GM19351 (cell line): ENCODE measurements at regions not wholly inside any gene's neighbourhood (a gene's known extent, or its start where the extent isn't known, plus 50 kb on each side); places are given as distances from the start of the nearest gene placed in this dataset.
"Not testable (repeated sequence)": the region's sequence is repeated elsewhere in the genome, so short reads cannot be mapped to it uniquely, and the experiment has no call there.

Experiments used
- ATAC-seq: cut with Tn5 transposase; IDR thresholded peaks from one replicate; pipeline ENCODE4 v1.9.1; 2021; ENCODE audit warnings: mild to moderate bottlenecking, moderate library complexity; ENCODE audit not compliant: unreplicated experiment

DNA sequence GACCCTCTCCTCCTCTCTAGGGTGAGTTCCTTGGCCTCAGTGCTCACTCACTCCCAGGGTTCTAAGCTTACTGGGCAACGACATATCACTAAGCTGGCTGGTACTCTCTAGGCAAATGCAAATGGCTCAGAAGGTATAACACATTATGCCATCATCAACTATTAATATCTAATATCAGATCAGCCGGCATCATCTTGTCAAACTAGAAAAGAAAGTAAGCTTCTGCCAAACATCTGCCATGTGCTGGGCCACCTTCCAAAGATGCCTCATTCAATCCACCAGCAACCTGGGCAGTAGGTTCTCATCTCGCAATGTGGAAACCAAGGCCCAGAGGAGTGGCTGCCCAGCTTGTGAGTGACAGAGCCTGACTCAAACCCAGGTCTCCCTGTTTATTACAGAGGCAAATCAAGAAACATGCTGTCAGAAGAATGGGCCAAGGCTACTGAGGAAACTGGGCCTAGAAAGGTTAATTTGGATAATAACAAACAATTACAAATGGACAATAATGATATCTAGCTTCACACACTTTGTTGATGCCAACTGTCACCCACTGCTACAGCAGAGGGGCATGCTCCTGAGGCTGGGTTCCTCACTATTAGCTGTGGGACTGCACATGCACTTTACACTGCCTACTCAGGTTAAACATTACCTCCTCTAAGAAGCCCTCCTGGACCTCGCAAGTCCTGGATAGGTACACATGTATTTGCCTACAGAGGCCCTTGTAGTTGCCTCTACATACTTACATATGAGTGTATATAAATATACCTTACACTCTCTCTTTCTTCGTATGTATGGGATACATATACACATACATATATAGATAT is 183.3 kb upstream of the JUN start:
- no peak for ATAC-seq

DNA sequence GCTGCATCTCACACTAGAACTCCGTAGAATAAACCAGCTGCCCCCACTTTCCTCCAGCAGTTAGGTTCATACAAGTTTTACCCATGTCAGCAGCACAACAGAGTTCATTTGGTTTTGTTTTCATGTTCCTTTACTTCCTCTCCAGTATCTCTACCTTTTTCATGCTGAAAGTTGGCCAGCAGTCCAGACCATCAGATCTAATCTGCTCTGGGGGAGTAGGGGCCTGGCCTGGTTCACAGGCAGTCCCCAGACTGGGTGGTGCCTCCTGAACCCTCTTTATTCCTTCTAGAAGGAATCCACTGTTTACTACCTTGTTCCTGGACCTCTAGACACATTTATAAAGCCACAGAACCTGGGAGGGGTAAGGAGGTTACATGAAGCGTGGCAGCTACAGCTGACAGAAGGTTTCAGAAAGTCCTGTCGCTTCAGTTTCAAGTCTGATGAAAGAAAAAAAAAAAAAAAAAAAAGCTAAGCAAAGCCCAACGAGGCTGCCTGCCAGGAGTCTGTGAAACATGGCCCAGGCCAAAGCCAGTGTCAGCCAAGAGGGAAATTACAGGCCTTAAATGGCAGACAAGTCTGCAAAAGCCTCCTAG is 184.6 kb upstream of the JUN start:
- ATAC-seq: peak; percentile 86

- ATAC-seq: not testable (repeated sequence)
Measured at GRCh38 chr1:58969176-58969575, 185.3 kb upstream of the JUN start.

DNA sequence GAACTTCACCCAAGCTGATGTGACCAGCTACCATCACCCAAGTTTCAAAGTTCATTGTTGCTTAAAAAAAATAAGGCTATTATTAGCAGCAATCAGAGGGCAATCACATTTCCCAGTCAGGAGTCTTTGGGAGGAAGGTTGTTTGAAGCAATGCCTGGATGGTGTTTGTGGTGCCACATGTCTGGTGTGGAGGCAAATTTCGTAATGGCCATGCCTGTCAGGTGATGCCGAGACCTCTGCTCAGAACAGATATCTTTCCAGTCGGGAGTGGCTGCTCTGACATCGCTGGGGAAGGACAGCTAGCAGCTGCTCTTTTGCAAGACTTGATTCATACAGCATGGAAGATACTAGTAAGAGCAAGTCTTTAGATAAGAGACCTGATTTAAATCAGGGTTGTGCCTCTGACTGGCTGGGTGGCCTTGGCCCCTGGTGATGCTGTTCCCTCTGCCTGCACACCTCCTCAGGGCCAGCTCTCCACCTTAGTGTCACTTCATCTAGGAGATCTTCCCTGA is 187.8 kb upstream of the JUN start:
- no peak for ATAC-seq

DNA sequence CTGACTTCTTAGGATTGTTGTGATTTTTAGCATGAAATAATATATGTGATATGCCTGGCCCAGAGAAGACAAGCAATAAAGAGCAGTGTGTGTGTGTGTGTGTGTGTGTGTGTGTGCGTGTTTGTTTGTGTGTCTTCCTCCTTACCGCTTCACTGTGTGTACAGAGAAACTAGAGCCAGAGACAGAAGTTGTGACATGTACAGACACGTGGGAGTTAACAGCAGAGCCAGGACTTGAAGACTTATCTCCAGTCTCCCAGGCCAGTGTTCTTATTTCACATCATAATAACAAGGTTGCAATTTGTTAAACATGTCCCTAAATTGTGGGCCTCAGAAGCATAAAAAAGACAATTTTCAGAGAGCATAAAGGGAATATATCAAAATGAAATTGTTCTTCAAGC is 192.0 kb upstream of the JUN start:
- no peak for ATAC-seq

- ATAC-seq: no peak
Measured at GRCh38 chr1:58976294-58976693, 192.4 kb upstream of the JUN start.

DNA sequence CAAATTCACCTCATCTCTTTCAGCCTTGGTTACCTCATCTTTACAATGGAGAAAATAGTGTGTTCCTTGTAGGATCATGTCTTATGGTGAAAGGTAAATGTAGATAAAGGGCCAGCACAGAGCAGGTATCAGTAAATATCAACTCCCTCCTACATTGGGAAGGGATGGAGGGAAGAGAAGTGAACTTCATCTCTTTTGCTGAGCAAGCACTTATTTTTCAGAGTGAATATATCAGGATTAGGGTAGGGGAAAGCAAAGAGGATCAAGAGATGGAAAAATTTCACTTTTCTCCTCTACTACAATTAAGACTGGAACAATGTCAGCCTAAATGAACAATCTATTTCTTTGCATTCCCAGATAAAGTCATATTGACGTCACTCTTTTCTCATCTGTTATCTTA is 193.8 kb upstream of the JUN start:
- no peak for ATAC-seq

- no peak for ATAC-seq
Measured at GRCh38 chr1:58978096-58978495, 194.2 kb upstream of the JUN start.

DNA sequence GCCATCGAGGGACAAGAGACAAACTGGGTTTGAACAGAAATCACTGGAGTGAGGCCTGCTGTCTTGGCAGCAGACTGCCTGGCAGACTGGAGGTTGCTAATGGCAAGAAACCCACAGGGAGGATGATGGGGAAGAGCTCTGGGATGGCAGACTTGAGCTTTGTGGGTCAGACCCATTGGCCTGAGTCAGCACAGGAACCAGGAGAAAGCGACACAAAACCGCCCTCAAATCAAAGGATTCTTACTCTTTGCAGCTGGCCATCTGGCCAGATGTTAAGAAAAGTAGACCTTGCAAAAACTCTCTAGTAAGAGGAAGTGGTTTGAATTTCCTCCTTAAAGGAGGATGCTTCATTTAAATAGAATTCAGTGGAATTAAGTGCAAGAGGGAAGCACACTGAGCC is 195.2 kb upstream of the JUN start:
- no peak for ATAC-seq

- no peak for ATAC-seq
Measured at GRCh38 chr1:58979677-58980076, 195.8 kb upstream of the JUN start.

- no peak for ATAC-seq
Measured at GRCh38 chr1:58981392-58981791, 197.5 kb upstream of the JUN start.

DNA sequence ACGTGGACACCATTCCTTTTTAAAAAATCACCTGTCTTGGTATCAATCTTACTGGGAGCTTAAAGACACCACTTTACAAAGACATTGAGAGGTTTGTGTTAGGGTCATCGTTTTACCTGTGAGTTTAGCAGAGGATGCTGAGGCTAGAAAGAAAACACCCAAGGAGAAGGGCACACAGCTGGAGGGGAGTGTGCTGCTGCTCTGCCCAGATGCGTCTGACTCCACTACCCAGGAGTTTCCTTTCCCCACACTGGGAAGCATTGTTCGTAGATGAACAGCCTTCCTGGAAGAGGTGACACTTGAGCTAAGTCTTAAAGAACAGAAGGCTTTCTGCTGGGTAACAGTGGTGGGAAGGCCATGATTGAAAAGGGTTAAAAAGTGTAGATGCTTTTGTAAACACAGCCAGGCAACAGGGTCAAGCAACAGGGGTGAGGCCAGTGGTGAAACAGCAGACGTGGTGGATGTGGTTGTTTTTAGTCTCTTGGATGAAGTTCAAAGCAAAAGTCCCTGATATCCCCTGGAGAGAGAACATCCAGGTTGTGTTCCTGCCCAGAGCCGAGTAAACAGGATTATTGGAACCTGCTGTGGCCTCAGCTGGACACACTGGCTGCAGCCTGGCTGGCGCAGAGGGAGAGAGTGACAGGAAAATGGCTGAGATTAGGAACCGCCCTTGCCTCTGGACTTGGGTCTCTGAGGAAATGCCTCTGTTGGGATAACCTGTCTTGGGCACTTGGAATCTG is 198.6 kb upstream of the JUN start:
- ATAC-seq: no peak

- no peak for ATAC-seq
Measured at GRCh38 chr1:58983162-58983561, 199.3 kb upstream of the JUN start.

GRCh38 chr1:58983633-58984245 is 199.9 kb upstream of the JUN start:
- no peak for ATAC-seq

- ATAC-seq: no peak
Measured at GRCh38 chr1:58986996-58987767, 203.3 kb upstream of the JUN start.

DNA sequence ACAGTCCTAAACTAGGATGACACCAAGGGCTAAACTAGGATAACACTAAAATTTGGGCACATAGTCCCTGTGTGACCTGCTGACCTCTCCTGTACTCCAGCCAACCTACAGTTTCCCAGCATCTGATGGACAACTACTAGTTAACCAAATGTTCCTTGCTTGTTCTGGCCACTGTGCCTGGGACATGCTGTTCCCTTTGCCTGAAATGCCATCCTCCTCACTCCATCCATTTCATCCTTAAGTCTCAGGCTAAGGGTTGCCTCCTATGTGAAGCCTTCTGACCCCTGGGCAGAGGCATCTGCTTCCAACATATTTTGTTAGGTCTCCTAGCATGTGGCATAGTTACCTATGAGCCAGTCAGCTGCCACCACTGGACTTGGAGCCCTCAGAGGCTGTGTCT is 204.9 kb upstream of the JUN start:
- ATAC-seq: no peak

- no peak for ATAC-seq
Measured at GRCh38 chr1:58989845-58990244, 206.0 kb upstream of the JUN start.

DNA sequence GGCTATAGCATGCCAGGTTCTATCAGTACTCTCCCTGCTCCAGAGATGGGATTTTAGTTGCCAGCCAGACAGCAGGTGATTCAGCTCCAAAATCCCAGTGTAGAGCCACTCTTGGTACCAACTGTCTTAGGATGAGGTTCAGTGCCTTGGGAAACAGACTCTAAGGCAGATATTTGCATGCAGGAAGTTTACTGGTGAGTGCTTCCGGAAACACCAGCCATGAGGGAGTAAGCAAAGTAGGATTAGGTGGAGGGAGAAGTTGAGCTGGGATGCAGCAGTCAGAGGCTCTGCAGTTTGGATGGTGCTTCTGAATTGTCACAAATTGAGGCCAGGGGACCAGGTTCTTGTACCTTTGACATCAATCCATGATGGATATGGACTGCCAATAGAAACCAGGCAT is 207.5 kb upstream of the JUN start:
- ATAC-seq: no peak

DNA sequence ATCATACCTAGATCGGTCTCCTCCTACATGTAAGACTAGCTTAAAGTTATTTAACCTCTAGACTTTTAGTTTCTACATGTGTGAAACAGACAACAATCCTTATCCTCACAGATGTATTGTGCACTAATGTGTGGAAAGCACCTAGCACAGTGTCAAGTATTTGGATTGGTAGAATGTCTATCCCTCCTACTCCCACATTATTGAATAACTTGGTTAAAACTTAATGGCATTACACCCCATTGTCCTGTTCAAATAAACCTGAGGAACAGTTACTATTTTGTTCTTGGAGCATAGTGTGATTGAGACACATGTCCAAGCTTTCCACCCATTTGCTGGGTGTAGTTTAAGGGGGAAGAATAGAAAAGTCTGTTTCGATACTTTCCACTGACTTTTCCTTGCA is 208.8 kb upstream of the JUN start:
- ATAC-seq: no peak

DNA sequence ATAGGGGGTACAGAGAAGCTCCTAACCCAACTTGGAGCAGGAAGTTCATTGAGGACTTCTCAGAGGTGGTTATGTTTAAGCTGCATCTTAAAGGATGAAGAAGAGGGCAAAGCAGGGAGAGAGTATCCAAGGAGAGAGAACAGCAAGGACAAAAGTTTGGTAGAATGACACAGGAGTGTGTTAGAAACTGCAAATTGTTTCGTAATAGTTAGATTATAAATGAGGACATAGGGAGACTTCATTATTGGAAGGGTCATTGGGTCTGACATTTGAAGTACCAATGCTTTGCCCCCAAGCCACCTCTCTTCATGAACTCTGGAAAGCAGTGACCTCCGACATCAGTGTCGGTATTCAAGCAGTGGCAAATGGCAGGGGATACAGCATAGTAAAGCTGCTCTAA is 209.6 kb upstream of the JUN start:
- ATAC-seq: no peak

DNA sequence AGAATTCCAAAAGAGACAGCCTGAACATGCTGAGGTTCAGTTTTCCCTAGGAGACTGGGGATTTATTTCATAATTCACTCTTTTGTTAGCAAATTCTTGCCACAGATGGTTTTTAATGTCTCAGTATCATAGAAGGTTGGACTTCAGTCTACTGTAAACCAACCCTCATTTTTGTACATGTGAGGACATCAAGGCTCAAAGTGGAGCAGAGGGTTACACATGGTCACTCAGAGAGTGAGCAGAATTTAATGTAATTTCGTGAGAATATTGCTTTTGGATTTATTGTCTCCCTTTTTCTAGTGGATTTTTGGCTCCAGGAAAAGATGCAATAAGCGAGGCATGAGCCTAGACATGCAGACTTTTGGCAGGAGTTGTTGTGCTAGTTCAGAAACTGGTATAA is 210.8 kb upstream of the JUN start:
- ATAC-seq: no peak
